Ovary (tissue), 7 donors: ENCODE measurements at regions not wholly inside any gene's neighbourhood (a gene's known extent, or its start where the extent isn't known, plus 50 kb on each side); places are given as distances from the start of the nearest gene placed in this dataset.

Experiments
- DNase-seq, 5 donors: peaks; one replicate each; pipeline ENCODE4 v3.0.0-alpha.2; 2019 to 2020
- H3K27ac ChIP-seq, 2 donors: fragments of 200-600 bp; one replicate each; pipeline versions ENCODE4 v1.5.1 to v1.8.0; 2019 to 2022
- H3K27me3 ChIP-seq: fragments of 200-600 bp; one replicate; pipeline ENCODE4 v1.8.0; 2022
- H3K36me3 ChIP-seq: fragments of 200-600 bp; sonication (generic); one replicate; pipeline ENCODE4 v1.5.1; 2019
- H3K4me1 ChIP-seq: one replicate; pipeline ENCODE4 v1.8.1; 2013; ENCODE audit warnings: mild to moderate bottlenecking, moderate library complexity; ENCODE audit not compliant: insufficient read depth
- H3K4me3 ChIP-seq: fragments of 200-600 bp; sonication (generic); one replicate; pipeline ENCODE4 v1.5.1; 2017
- H3K9me3 ChIP-seq, 2 donors: fragments of 200-600 bp in 1 of 2; sonication (generic) in 1 of 2; one replicate each; pipeline versions ENCODE4 v1.5.1 to v1.8.1; 2013 to 2019; ENCODE audit warnings: mild to moderate bottlenecking in 1 of 2, moderate library complexity in 1 of 2
- EP300 ChIP-seq: sonication (generic); formaldehyde crosslinking; IDR thresholded peaks from one replicate; pipeline ENCODE4 v1.6.1; 2017; ENCODE audit warnings: antibody characterized with exemption
- POLR2A ChIP-seq: fragments of 450-650 bp; IDR thresholded peaks from one replicate; pipeline ENCODE4 v1.6.1; 2017; ENCODE audit warnings: antibody characterized with exemption, mild to moderate bottlenecking, moderate library complexity
- WGBS, 3 donors: extraction: QIAGEN DNeasy Blood & Tissue Kit in 1 of 3; methylation state at CpG; one replicate each; pipeline versions ENCODE4 v1.1.5 to v1.1.7; 2013 to 2017; 5-methylcytosine and 5-hydroxymethylcytosine counted together
- intact Hi-C, 4 donors: fragments of 100-400 bp; cut with DNase I; formaldehyde crosslinking; loops; one replicate each; pipeline versions ENCODE4 v1.11.0 to v1.15.1; 2022 to 2023
- TF ChIP-seq, protein P1 (sequence below), 3 donors: fragments of 450-650 bp in 2 of 3; fragments of 200-600 bp in 1 of 3; IDR thresholded peaks; one replicate each; pipeline versions ENCODE4 v1.5.1 to v1.8.0; 2016 to 2022; ENCODE audit warnings: antibody characterized with exemption in 3 of 3, mild to moderate bottlenecking in 1 of 3
- donor health status: DM: no; HTN: no; CAD: no; lungs with moderate emphysema.
- donor health status: DM: no; HTN: no; CAD: no.
- donor health status: Bipolar disorder and iron deficiency.
- donor health status: DM: no; HTN: no; CAD: no.
- donor health status: DM: yes; HTN: yes; CAD: no.

DNA sequence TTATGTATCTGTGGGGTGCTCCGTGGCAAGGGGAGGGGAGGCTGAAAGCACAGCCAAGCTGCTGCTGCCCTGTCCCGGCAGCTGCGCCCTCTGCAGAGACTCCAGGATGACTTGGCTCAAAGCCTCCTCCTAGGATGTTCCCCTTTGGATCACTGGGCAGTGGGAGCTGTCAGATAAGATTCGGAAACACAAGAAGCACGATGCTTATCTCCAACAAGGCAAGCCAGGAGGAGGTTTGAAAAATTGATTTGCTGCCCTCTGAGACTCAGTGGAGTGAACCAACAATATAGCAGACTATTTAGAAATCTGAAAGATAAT, 776.4 kb downstream of the C6orf118 start:
- no peaks in the 10 kb centered on the region for H3K27me3 ChIP-seq
- WGBS, 3 donors = 7 to 13% (median 11%) methylated on average over 5 of the region's 5 CpGs
- intact Hi-C loops = no loop called here
- TF ChIP-seq, protein P1, sequence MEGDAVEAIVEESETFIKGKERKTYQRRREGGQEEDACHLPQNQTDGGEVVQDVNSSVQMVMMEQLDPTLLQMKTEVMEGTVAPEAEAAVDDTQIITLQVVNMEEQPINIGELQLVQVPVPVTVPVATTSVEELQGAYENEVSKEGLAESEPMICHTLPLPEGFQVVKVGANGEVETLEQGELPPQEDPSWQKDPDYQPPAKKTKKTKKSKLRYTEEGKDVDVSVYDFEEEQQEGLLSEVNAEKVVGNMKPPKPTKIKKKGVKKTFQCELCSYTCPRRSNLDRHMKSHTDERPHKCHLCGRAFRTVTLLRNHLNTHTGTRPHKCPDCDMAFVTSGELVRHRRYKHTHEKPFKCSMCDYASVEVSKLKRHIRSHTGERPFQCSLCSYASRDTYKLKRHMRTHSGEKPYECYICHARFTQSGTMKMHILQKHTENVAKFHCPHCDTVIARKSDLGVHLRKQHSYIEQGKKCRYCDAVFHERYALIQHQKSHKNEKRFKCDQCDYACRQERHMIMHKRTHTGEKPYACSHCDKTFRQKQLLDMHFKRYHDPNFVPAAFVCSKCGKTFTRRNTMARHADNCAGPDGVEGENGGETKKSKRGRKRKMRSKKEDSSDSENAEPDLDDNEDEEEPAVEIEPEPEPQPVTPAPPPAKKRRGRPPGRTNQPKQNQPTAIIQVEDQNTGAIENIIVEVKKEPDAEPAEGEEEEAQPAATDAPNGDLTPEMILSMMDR (IDR thresholded peaks at IDR 0.05) = no peak
- TF ChIP-seq POLR2A (no peak), EP300 (no peak)
- no peak for DNase-seq
- H3K4me1 ChIP-seq = no peaks in the 10 kb centered on the region
- H3K9me3 ChIP-seq = no peaks in the 10 kb centered on the region
- no peak overlapping the region for H3K4me3 ChIP-seq
- H3K36me3 ChIP-seq = no peaks in the 10 kb centered on the region
- no peak overlapping the region for H3K27ac ChIP-seq

DNA sequence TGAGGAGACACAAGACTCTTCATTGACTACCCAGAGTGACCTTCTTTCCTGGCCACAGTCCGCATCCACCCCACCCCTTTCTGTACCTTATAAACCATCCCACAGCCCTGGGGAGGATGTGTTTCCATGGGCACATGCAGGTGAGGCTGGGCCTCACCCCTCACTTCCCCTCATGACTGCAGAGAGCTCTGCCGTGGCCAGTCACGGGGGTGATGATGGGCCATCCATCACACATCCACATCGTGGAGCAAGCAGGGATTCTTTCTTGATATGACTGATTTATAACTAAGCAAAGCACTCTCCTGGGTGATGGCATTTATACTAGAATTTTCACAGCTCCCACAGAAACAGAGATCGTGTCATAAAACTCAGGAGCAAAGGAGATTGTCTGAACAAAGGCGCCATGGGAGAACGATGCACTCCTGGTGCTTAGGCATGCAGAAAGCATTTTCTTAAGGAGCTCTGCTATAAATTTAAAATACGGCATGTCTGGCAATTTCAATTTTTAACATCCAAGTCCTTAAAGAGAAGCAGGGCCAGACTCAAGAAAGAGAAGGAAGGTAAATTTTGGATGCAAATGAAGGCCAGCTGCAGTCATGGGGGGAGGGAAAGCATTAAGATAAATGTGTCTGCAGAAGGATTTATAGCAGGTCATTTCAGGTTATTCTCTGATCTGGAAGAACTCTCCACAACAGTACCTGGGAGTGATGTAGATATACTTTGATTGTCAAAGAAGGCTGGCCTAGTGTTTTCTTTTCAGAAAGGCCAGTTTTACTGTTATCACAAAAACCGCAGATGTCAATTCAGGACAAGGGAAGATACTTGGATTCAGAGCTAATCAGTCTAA, 777.0 kb downstream of the C6orf118 start:
- WGBS, 3 donors = 51 to 60% (median 56%) methylated on average over 9 of the region's 9 CpGs
- Histone ChIP-seq H3K36me3 (no peaks in the 10 kb centered on the region), H3K27me3 (no peaks in the 10 kb centered on the region), H3K4me3 (no peak overlapping the region), H3K4me1 (no peaks in the 10 kb centered on the region), H3K9me3 (no peaks in the 10 kb centered on the region), H3K27ac (no peak overlapping the region)
- intact Hi-C loops = no loop called here
- TF ChIP-seq EP300 (no peak), POLR2A (no peak)
- TF ChIP-seq, protein P1 (IDR thresholded peaks at IDR 0.05) = no peak
- no peak for DNase-seq

DNA sequence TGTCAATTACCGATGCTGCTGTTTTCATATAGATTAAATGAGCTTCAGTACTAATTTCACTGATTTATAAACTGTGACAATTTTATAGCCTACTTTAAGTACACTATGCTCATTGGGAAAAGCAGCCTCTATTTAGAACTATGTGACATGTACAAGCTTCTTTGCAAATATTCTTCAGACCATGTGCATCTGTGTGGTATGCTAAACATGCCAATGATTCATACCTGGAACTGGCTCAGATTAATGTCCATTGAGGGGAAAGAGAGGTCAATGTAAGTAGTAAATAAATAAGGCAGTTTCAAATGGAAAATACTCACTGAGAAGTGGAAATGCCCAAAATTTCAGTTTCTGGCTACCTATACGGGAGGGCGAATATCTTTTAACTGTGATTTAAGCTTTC, 777.7 kb downstream of the C6orf118 start:
- intact Hi-C loops = no loop called here
- Histone ChIP-seq H3K9me3 (no peaks in the 10 kb centered on the region), H3K36me3 (no peaks in the 10 kb centered on the region), H3K4me1 (no peaks in the 10 kb centered on the region), H3K27me3 (no peaks in the 10 kb centered on the region), H3K4me3 (no peak overlapping the region), H3K27ac (no peak overlapping the region)
- no peak for DNase-seq
- WGBS, 3 donors = 64 to 92% (median 90%) methylated on average over 3 of the region's 3 CpGs
- TF ChIP-seq POLR2A = no peak
- TF ChIP-seq, protein P1 (IDR thresholded peaks at IDR 0.05) = no peak
- TF ChIP-seq EP300 = no peak

DNA sequence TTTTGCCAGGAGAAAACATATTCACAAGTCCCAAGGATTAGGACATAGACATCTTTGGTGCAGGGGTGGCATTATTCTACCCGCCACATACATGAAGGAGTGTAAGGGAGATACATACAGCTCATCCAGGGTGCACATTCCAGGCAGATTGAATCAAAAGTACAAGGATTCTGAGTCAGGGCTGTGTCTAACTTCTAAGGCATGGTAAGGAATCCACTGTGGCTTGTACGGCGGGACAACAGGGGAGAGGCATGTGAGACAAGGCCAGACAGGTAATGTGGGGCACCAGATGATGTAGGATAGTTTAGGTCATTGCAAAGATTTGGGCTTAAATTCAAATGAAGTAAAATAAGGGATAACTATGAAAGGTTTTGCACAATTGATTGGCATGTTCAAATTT, 780.9 kb downstream of the C6orf118 start:
- DNase-seq = no peak
- no peak overlapping the region for H3K4me3 ChIP-seq
- 72 to 89% (median 87%) methylated on average over 3 of the region's 3 CpGs for WGBS, 3 donors
- no peak for TF ChIP-seq EP300
- TF ChIP-seq, protein P1 (IDR thresholded peaks at IDR 0.05) = no peak
- no peak for TF ChIP-seq POLR2A
- no peaks in the 10 kb centered on the region for H3K4me1 ChIP-seq
- H3K9me3 ChIP-seq = no peaks in the 10 kb centered on the region
- H3K27me3 ChIP-seq = no peaks in the 10 kb centered on the region
- H3K36me3 ChIP-seq = no peaks in the 10 kb centered on the region
- H3K27ac ChIP-seq = no peak overlapping the region
- intact Hi-C loops = no loop called here
